B cell (primary cell): ENCODE measurements at regions not wholly inside any gene's neighbourhood (a gene's known extent, or its start where the extent isn't known, plus 50 kb on each side); places are given as distances from the start of the nearest gene placed in this dataset.

Source experiments
- ATAC-seq: fragments of 200-7000 bp; cut with Tn5 transposase; one replicate; pipeline ENCODE4 v1.10.0; 2021; ENCODE audit warnings: low read depth, mild to moderate bottlenecking, moderate number of reproducible peaks, moderate library complexity
- CTCF ChIA-PET: fragments of 350-600 bp; sonication (Branson Sonifier 250); formaldehyde crosslinking; loops from one replicate; lab custom pipeline; 2021; ENCODE audit warnings: antibody characterized with exemption, inconsistent platforms; lab: Charles Lee
- POLR2A ChIA-PET: fragments of 350-600 bp; sonication (Branson Sonifier 250); formaldehyde crosslinking; loops from one replicate; lab custom pipeline; 2021; ENCODE audit warnings: antibody characterized with exemption; lab: Charles Lee
- DNase-seq: peaks from one replicate; pipeline ENCODE4 v3.0.0; 2013
- H2AFZ ChIP-seq: 2 replicates; pipeline ENCODE4 v1.6.1; 2012; ENCODE audit warnings: mild to moderate bottlenecking, low read depth, low read length; ENCODE audit not compliant: insufficient read depth, poor library complexity, severe bottlenecking
- H3K27ac ChIP-seq, 2 donors: 1 replicate in 1 of 2; 2 replicates in 1 of 2; pipeline ENCODE4 v1.5.1; 2012 to 2013; ENCODE audit warnings: low read length in 2 of 2, mild to moderate bottlenecking in 2 of 2, moderate library complexity in 1 of 2
- H3K27me3 ChIP-seq, 4 experiments: fragments of 200-600 bp in 1 of 4; sonication (generic) in 1 of 4; replicated peaks in 1 of 4; 1 replicate in 2 of 4; 2 replicates in 2 of 4; pipeline versions ENCODE4 v1.6.1 to v1.7.0; 2013 to 2016; ENCODE audit warnings: low read length in 3 of 4, mild to moderate bottlenecking in 2 of 4, mixed read lengths in 1 of 4, moderate library complexity in 1 of 4; ENCODE audit not compliant: insufficient read depth in 4 of 4, control insufficient read depth in 3 of 4; ENCODE audit errors: control extremely low read depth in 1 of 4
- H3K36me3 ChIP-seq, 2 experiments: replicated peaks in 1 of 2; 1 replicate in 1 of 2; 2 replicates in 1 of 2; pipeline versions ENCODE4 v1.6.1 to v1.7.1; 2013; ENCODE audit warnings: low read length in 1 of 2; ENCODE audit not compliant: insufficient read depth in 2 of 2, control insufficient read depth in 1 of 2; ENCODE audit errors: control extremely low read depth in 1 of 2, extremely low read depth in 1 of 2
- H3K4me1 ChIP-seq, 2 donors: fragments of 200-600 bp in 1 of 2; sonication (generic) in 1 of 2; 1 replicate in 1 of 2; 2 replicates in 1 of 2; pipeline versions ENCODE4 v1.5.1 to v1.6.1; 2013 to 2017; ENCODE audit warnings: low read length in 2 of 2; ENCODE audit not compliant: control insufficient read depth in 2 of 2, insufficient read depth in 2 of 2
- H3K4me2 ChIP-seq: replicated peaks from 2 replicates; pipeline ENCODE3; 2012; ENCODE audit warnings: mild to moderate bottlenecking, low read depth, low read length; ENCODE audit not compliant: poor library complexity, severe bottlenecking
- H3K4me3 ChIP-seq, 5 experiments: fragments of 200-600 bp in 1 of 5; sonication (generic) in 1 of 5; 1 replicate in 3 of 5; 2 replicates in 2 of 5; pipeline versions ENCODE4 v1.5.1 to v1.7.0; 2011 to 2016; ENCODE audit warnings: low read length in 4 of 5, mild to moderate bottlenecking in 4 of 5, low read depth in 2 of 5, control low read depth in 1 of 5, moderate library complexity in 1 of 5; ENCODE audit not compliant: insufficient read depth in 1 of 5; ENCODE audit errors: control extremely low read depth in 1 of 5, extremely low read depth in 1 of 5
- H3K79me2 ChIP-seq: fragments of 200-600 bp; sonication (generic); one replicate; pipeline ENCODE4 v1.6.0; 2016; ENCODE audit warnings: low read length; ENCODE audit not compliant: control insufficient read depth, insufficient read depth
- H3K9ac ChIP-seq: fragments of 200-600 bp; sonication (generic); 2 replicates; pipeline ENCODE4 v1.6.1; 2017; ENCODE audit warnings: mild to moderate bottlenecking, low read length, moderate library complexity
- H3K9me3 ChIP-seq, 3 donors: one replicate each; pipeline versions ENCODE4 v1.6.1 to v1.7.1; 2013; ENCODE audit warnings: low read length in 2 of 3; ENCODE audit not compliant: control insufficient read depth in 2 of 3, insufficient read depth in 1 of 3; ENCODE audit errors: control extremely low read depth in 1 of 3
- H4K20me1 ChIP-seq: 2 replicates; pipeline ENCODE4 v1.6.0; 2012; ENCODE audit warnings: mild to moderate bottlenecking, low read length; ENCODE audit not compliant: insufficient read depth, control insufficient read depth, poor library complexity, severe bottlenecking
- H3K27ac Mint-ChIP-seq: one replicate; pipeline ENCODE4 v1.8.0; 2021; ENCODE audit warnings: mixed read lengths
- H3K27me3 Mint-ChIP-seq: one replicate; pipeline ENCODE4 v1.8.0; 2021; ENCODE audit warnings: mixed read lengths
- H3K4me1 Mint-ChIP-seq: one replicate; pipeline ENCODE4 v1.8.0; 2021; ENCODE audit warnings: mixed read lengths
- H3K4me3 Mint-ChIP-seq: one replicate; pipeline ENCODE4 v1.8.0; 2021; ENCODE audit warnings: mixed read lengths
- H3K9me3 Mint-ChIP-seq: one replicate; pipeline ENCODE4 v1.8.0; 2022; ENCODE audit warnings: mixed read lengths; ENCODE audit not compliant: insufficient read depth
- EZH2 ChIP-seq: IDR thresholded peaks from 2 replicates; pipeline ENCODE4 v1.6.1; 2012; ENCODE audit warnings: borderline replicate concordance, low read depth, mild to moderate bottlenecking, moderate library complexity, low read length; ENCODE audit not compliant: insufficient read depth, poor library complexity, severe bottlenecking
- WGBS: methylation state at CpG from one replicate; pipeline ENCODE4 v1.1.5; 2013; ENCODE audit warnings: missing lambda C conversion rate; ENCODE audit not compliant: insufficient coverage; 5-methylcytosine and 5-hydroxymethylcytosine counted together
- intact Hi-C: fragments of 100-400 bp; cut with micrococcal nuclease; formaldehyde crosslinking; loops from one replicate; pipeline ENCODE4 v1.10.0; 2022
- TF ChIP-seq, protein P1 (sequence below): fragments of 200-600 bp; IDR thresholded peaks from one replicate; pipeline ENCODE4 v1.8.0; 2022; ENCODE audit warnings: antibody characterized with exemption, mild to moderate bottlenecking

- Mint-ChIP-seq H3K9me3 (no peaks in the 10 kb centered on the region), H3K27me3 (no peaks in the 10 kb centered on the region), H3K4me1 (peaks cover 8% of the 10 kb centered on the region), H3K4me3 (no peak overlapping the region), H3K27ac (no peak overlapping the region)
- WGBS: no CpG with 5 or more reads among the region's 3 CpGs
- ATAC-seq: no peak
- TF ChIP-seq EZH2: no peak
- TF ChIP-seq, protein P1, sequence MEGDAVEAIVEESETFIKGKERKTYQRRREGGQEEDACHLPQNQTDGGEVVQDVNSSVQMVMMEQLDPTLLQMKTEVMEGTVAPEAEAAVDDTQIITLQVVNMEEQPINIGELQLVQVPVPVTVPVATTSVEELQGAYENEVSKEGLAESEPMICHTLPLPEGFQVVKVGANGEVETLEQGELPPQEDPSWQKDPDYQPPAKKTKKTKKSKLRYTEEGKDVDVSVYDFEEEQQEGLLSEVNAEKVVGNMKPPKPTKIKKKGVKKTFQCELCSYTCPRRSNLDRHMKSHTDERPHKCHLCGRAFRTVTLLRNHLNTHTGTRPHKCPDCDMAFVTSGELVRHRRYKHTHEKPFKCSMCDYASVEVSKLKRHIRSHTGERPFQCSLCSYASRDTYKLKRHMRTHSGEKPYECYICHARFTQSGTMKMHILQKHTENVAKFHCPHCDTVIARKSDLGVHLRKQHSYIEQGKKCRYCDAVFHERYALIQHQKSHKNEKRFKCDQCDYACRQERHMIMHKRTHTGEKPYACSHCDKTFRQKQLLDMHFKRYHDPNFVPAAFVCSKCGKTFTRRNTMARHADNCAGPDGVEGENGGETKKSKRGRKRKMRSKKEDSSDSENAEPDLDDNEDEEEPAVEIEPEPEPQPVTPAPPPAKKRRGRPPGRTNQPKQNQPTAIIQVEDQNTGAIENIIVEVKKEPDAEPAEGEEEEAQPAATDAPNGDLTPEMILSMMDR: no peak
- POLR2A ChIA-PET: no interaction called here
- Histone ChIP-seq H3K4me2 (no peak overlapping the region), H3K4me1 (peaks cover 0 to 1% of the 10 kb centered on the region in 2 donors), H3K27me3 (no peaks in the 10 kb centered on the region), H3K4me3 (no peak overlapping the region), H3K9ac (no peak overlapping the region), H3K9me3 (peaks cover 0 to 1% (median 0%) of the 10 kb centered on the region in 3 donors), H3K36me3 (no peaks in the 10 kb centered on the region), H4K20me1 (no peaks in the 10 kb centered on the region), H3K79me2 (no peaks in the 10 kb centered on the region), H3K27ac (no peak overlapping the region), H2AFZ (no peak overlapping the region)
- DNase-seq: no peak
- intact Hi-C loops: no loop called here
- CTCF ChIA-PET: no interaction called here
These were observed 199.1 kb downstream of the FBXO15 start for GRCh38 chr18:73948497-73948896.

- no peak overlapping the region for H3K27ac Mint-ChIP-seq
- 75% methylated on average over 3 of the region's 4 CpGs for WGBS
- H3K4me3 Mint-ChIP-seq: no peak overlapping the region
- no peak overlapping the region for H3K27ac ChIP-seq
- H3K27me3 ChIP-seq: peaks cover 0 to 2% (median 0%) of the 10 kb centered on the region in 4 experiments
- TF ChIP-seq, protein P1: no peak
- TF ChIP-seq EZH2: no peak
- no peaks in the 10 kb centered on the region for H3K9me3 Mint-ChIP-seq
- intact Hi-C loops: no loop called here
- no peak overlapping the region for H3K4me3 ChIP-seq
- H3K4me1 ChIP-seq: no peaks in the 10 kb centered on the region
- H3K36me3 ChIP-seq: no peaks in the 10 kb centered on the region
- H3K79me2 ChIP-seq: no peaks in the 10 kb centered on the region
- peaks cover 0 to 1% (median 0%) of the 10 kb centered on the region in 3 donors for H3K9me3 ChIP-seq
- ATAC-seq (no peak), DNase-seq (no peak)
- ChIA-PET CTCF (interaction anchor here (1.6 kb wide), 1 partner anchor 115 kb away, joined by 3 read pairs; no protein-coding TSS in a partner anchor), POLR2A (no interaction called here)
- H3K4me1 Mint-ChIP-seq: peaks cover 6% of the 10 kb centered on the region
- no peak overlapping the region for H3K9ac ChIP-seq
- no peaks in the 10 kb centered on the region for H3K27me3 Mint-ChIP-seq
- H2AFZ ChIP-seq: no peak overlapping the region
- H3K4me2 ChIP-seq: no peak overlapping the region
- no peaks in the 10 kb centered on the region for H4K20me1 ChIP-seq
These were observed 199.6 kb downstream of the FBXO15 start for GRCh38 chr18:73948084-73948483.
